ELR (cell line): ENCODE measurements at regions not wholly inside any gene's neighbourhood (a gene's known extent, or its start where the extent isn't known, plus 50 kb on each side); places are given as distances from the start of the nearest gene placed in this dataset.
"Not testable (repeated sequence)": the region's sequence is repeated elsewhere in the genome, so short reads cannot be mapped to it uniquely, and the experiment has no call there.

Experiments used
- DNase-seq: peaks from one replicate; pipeline ENCODE4 v3.0.0-alpha.2; 2015; ENCODE audit warnings: low read depth

DNA sequence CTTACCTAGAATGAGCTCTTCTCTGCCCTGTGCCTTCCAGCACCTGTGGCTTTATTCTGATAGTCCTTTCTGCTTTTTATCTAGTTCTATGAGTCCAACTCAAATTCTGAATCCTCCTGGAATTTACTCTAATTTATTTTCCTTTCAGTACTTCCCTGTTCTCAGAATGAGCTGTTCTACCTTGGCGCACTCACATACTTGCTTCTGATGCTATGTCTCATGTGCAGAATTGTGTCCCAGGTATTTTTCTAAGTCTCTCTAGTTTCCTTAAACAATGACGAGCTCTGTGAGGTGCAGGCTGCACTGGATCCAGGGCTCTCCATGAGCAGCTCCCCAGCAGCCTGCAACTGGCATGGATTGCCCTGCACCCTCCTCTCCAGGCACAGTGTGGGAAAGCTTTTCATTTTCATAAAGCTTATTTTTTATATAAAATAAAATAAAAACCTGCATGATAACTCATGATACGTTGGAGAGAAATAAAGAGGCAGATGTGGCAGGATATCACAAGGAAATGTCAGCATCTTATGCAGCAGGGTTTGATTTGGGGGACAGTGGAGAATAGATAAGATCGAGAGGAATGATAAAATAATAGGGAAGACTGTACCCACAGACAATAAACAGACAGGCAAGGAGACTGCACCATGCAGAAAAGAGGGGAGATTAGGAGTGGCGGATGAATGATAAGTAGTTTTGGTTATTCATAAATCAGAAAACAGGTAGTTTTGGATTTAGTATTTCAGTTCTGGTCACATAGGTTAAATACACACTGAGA is 258.2 kb upstream of the POM121L12 start:
- no peak for DNase-seq

GRCh38 chr7:52775876-52776275 is 259.6 kb upstream of the POM121L12 start:
- DNase-seq, result no peak

DNA sequence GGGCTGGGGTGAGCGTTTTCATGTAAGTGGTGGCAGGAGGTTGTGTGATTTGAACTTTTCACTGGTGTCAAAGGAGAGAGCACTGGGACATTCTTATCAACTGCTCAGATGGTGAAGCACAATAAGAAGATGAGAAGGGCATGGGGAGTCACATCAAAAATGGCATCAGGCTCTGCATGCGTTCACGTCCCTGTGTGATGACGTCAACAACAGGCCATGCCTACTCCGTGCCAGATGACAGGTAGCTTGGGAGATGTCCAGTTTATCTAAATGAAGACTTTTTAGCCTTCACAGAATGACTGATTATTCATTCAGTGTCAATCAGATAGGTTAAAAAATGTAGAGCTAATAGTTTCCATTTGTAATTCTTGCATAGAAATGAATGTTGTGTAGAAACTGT is 264.3 kb upstream of the POM121L12 start:
- no peak for DNase-seq

GRCh38 chr7:52764492-52765169 is 270.8 kb upstream of the POM121L12 start:
- no peak for DNase-seq

DNA sequence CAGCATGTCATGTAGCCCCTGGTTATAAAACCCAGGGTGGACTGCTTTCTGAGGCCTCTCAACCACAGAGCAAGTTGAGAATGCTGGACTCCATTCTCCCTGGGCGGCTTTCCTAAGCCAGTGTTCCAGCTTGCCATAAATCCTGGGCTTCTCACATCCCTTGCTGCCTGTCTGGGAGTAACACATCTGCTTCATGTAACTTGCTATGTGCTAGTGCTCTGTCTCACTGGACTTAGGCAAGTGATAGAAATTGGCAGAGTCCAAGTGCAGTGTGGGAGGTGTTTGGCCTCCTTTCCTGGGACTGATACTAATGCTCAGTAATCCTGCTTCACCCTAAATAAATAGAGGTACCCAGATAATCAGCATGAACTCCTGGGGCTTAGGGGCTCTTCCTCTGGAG is 277.1 kb upstream of the POM121L12 start:
- DNase-seq, result no peak

DNA sequence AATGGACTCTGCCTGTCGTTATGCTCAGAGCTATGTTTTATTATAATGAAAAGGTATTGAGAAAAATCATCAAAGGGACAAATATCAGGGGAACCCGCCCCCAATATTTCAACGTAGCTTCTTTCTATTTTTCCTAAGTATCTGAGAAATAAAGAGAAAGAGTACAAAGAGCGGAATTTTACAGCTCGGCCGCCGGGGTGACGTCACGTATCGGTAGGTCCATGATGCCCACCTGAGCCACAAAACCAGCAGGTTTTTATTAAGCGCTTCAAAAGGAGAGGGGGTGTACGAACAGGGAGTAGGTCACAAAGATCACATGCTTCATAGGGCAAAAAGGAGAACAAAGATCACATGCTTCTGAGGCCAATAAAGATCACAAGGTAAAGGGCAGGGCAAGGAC is 281.6 kb upstream of the POM121L12 start:
- no peak for DNase-seq

DNA sequence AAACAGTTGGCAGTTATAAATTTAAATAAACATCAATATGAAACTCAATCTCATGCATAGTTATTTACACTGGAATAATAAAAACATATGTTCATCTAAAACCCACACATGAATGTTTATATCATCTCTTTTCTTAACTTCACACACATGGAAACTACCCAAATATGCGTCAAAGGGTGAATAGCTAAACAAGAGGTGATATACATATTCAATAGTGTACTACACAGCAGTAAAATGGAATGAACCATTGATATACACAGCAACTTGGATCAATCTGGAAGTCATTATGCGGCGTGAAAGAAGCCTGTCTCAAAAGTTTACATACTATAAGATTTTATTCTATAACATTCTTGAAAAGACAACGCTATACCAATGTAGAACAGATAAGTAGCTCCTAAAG is 282.5 kb upstream of the POM121L12 start:
- DNase-seq, result no peak

DNA sequence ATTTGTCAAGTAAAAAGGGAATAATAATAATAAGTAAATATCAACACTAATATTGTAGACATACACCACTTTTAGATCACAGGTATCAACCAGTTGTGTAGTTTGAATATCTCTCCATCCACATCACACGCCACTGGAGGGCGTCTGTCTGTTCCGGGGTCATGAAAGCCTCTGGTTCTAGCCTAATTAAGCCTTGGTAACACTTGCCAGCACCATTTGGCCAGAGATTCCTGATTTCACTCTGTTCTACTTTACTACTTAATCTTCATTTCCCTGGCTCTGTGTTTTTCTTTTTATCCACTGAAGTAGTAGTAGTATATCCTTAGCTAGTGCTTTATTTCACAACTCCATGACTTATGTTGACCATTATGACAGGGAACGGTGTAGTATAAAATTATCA is 285.6 kb upstream of the POM121L12 start:
- no peak for DNase-seq

- DNase-seq, result no peak
These were observed 287.6 kb upstream of the POM121L12 start for GRCh38 chr7:52747817-52748216.

GRCh38 chr7:52741670-52742290 is 293.7 kb upstream of the POM121L12 start:
- DNase-seq, result no peak

DNA sequence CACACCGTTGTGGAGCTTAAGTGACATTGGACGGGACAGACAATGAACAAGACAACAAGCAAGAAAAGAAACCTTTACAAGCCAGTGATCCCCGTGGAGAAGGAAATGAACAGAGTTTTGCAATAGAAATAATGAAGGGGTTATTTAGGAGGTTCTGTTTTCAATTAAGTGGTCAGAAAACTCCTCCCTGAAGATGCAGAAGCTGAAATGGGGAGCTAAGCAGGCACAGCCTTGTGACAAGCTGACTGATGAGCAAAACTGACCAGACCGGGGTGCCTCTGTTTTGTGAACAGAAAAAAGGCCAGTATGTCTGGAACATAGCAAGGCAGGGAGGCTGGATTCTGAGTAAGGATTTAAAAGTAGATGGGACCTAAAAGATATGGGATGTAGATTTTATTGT is 299.8 kb upstream of the POM121L12 start:
- no peak for DNase-seq

DNA sequence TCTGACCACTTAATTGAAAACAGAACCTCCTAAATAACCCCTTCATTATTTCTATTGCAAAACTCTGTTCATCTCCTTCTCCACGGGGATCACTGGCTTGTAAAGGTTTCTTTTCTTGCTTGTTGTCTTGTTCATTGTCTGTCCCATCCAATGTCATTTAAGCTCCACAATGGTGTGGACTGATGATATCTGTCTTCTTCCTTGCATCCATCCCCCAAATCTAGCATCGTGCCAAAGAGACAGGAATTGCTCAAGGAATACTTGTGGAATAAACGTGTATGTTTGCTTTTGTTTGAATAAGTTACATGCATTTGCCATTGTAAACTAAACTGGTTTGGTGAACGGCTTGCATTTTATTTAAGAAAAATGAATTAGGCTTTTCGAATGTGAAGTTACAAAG is 306.8 kb upstream of the POM121L12 start:
- DNase-seq, result not testable (repeated sequence)

- DNase-seq, result no peak
These were observed 307.8 kb upstream of the POM121L12 start for GRCh38 chr7:52727632-52728031.

DNA sequence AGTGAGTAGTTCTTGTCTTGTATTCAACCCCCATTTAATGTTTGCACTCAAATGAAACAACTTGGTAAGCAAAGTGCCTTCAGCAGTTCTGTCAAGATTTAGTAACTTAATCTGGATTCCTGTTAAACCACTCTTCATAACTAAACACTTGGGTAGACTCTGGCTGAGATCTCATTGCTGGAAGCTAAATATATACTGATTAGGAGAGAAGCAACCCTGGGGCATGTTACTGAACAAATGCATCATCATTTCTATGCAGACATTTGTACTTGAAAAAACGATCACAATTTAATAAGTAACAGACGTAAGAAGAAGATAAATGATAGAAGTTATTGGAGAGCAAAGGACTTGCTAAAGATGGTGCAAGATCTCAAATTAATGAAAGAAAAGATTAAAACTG is 308.4 kb upstream of the POM121L12 start:
- DNase-seq, result no peak

GRCh38 chr7:52726493-52726892 is 308.9 kb upstream of the POM121L12 start:
- DNase-seq, result no peak

DNA sequence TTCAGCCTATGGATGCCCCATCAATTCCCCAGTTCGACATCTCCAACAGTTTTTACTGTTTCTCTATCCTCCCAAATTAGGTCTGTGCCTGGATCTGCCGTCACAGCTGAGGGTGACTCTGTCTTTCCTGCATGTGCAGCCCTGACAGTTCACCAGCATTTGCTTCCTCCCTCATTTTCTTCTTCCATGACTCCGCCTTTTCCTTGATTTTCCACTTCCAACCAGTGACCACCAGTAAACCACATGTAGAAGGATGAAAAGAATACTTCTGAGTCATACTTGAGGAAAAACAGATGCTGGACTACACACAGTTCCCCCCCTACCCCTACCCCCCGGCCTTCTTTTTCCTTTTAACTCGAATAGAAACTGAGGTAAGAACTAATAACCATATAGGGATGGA is 311.8 kb upstream of the POM121L12 start:
- DNase-seq, result no peak

DNA sequence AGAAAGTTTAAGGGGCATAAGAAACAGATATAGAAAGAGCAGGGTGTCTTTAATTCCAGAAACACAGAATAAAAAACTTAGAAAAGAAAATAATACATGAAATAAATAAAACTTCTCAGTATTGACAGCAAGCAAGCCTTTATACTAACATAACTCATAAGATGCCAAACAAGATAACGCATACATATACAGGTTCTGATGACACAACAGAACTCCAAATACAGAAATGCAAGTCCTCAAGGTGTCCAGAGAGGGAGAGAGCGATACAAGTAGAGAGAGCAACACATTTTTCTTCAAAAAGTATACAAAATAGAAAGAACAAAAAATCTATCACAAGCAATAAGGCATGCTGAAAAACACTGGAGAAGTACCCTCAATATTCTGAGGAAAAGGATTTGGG is 314.6 kb upstream of the POM121L12 start:
- no peak for DNase-seq

DNA sequence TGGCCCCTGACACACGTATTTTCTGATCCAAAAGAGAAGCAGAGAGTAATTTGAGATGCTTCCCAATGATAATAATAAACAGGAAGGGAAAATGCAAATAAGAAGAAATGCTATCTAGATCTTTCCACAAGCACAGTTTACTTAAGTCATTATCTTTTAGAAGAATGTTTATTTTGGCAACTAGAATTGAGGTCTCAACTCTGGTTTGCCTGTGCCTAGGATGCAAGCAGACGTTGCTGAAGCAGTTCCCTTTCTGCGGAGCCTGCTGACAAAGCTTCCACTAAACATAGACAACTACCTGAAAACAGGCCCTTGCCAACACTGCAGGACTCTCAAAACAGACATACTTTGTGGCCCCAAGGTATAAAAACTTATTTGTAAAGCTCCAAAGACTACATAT is 315.8 kb upstream of the POM121L12 start:
- DNase-seq, result no peak

DNA sequence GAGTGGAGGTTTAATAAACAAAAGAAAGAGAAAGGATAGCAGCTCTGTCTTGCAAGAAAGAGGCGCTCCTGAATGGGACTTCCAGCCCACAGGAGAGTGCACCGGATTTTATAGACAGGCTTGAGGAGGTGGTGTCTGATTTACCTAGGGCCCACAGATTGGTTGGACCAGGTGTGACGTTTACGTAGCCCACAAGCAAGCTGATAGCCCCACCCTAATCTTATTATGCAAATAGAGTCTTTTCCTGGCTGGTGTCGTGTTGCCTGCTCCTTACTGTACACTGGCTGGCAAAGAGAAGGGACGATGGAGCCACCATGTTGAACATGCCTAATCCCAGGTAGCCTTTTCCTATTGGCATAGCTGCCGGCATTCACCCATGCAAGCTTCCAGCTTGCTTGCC is 319.7 kb upstream of the POM121L12 start:
- no peak for DNase-seq

DNA sequence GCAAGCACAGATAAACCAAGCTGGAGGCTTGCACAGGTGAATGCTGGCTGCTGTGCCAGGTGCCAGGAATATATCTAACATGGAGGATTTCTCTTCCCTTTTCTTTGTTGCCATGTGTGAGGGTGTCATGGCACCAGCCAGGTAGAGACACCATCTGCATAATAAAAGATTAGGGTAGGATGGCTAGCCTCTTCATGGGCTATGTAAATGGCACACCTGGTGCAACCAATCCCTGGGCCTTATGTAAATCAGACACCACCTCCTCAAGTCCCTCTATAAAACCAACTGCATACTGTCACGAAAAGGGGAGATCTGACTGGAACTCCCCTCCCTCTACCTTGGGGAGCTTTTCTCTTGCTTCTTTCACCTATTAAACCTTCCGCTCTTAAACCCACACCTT is 322.5 kb upstream of the POM121L12 start:
- DNase-seq, result no peak

GRCh38 chr7:52711951-52712350 is 323.5 kb upstream of the POM121L12 start:
- no peak for DNase-seq

DNA sequence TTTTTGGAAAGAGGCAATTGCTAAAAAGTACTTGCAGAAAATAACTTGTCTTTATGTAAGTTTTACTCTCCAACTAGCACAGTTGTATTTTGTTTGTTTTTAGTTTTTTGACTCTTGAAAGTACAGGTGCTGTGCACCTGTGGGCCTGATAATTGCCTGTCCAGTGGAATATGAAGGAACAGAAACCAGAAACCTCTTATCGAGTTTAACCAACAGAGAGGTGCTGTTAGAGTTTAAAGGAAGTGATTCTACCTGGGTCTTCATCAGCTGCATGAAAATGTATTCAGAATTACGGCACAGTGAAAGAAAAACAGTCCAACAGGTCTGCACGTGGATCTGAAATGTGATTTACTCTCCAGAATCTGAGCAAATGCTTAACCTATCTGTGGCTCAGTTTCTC is 326.6 kb upstream of the POM121L12 start:
- DNase-seq, result no peak

- no peak for DNase-seq
These were observed 329.7 kb upstream of the POM121L12 start for GRCh38 chr7:52705768-52706167.
